Body of pancreas (tissue), 4 donors: ENCODE measurements at regions not wholly inside any gene's neighbourhood (a gene's known extent, or its start where the extent isn't known, plus 50 kb on each side); places are given as distances from the start of the nearest gene placed in this dataset.
A peak's percentile ranks its signal among the peaks of the same experiment; 100 is the strongest.

Source experiments
- ATAC-seq: fragments of 150-250 bp; one replicate; pipeline ENCODE4 v1.9.1; 2016
- DNase-seq, 4 donors: peaks; one replicate each; pipeline ENCODE4 v3.0.0-alpha.2; 2019
- H3K27ac ChIP-seq, 4 donors: fragments of 200-600 bp; sonication (generic); 1 replicate in 3 of 4; 2 replicates in 1 of 4; pipeline versions ENCODE4 v1.5.1 to v1.6.1; 2016 to 2019; ENCODE audit warnings: mild to moderate bottlenecking in 1 of 4, mixed read lengths in 1 of 4, moderate library complexity in 1 of 4
- H3K27me3 ChIP-seq, 2 donors: fragments of 200-600 bp; sonication (generic); one replicate each; pipeline ENCODE4 v1.6.0; 2016; ENCODE audit warnings: mild to moderate bottlenecking in 1 of 2
- H3K36me3 ChIP-seq, 2 donors: fragments of 200-600 bp; sonication (generic); replicated peaks in 1 of 2; 2 replicates each; pipeline ENCODE4 v1.5.1; 2016; ENCODE audit warnings: low read depth in 2 of 2; ENCODE audit not compliant: insufficient read depth in 1 of 2
- H3K4me1 ChIP-seq: fragments of 200-600 bp; sonication (generic); one replicate; pipeline ENCODE4 v1.6.0; 2016
- H3K4me3 ChIP-seq, 2 donors: fragments of 200-600 bp; sonication (generic); 1 replicate in 1 of 2; 2 replicates in 1 of 2; pipeline ENCODE4 v1.5.1; 2016 to 2019
- H3K9me3 ChIP-seq, 3 donors: fragments of 200-600 bp; sonication (generic); 1 replicate in 2 of 3; 2 replicates in 1 of 3; pipeline ENCODE4 v1.5.1; 2016
- CTCF ChIP-seq, 7 experiments: fragments of 450-650 bp in 4 of 7; fragments of 200-600 bp in 3 of 7; sonication (generic) in 3 of 7; IDR thresholded peaks; one replicate each; pipeline ENCODE4 v1.5.1; 2016 to 2019; ENCODE audit warnings: antibody characterized with exemption in 7 of 7
- POLR2A ChIP-seq, 3 donors: fragments of 450-650 bp; IDR thresholded peaks; one replicate each; pipeline ENCODE4 v1.6.1; 2016; ENCODE audit warnings: antibody characterized with exemption in 3 of 3, mild to moderate bottlenecking in 2 of 3
- WGBS, 2 donors: methylation state at CpG; one replicate each; pipeline ENCODE4 v1.1.5; 2017; 5-methylcytosine and 5-hydroxymethylcytosine counted together
- intact Hi-C: fragments of 100-400 bp; cut with DNase I; formaldehyde crosslinking; loops from one replicate; pipeline ENCODE4 v1.15.1; 2023

- peak; percentile 62 for ATAC-seq
- no peaks in the 10 kb centered on the region for H3K27me3 ChIP-seq
- H3K36me3 ChIP-seq: no peaks in the 10 kb centered on the region
- TF ChIP-seq CTCF (IDR thresholded peaks at IDR 0.05) (no peak), POLR2A (IDR thresholded peaks at IDR 0.05) (no peak)
- peak; percentile 14 to 53 (median 25) for DNase-seq
- H3K27ac ChIP-seq: no peak overlapping the region
- intact Hi-C loops: no loop called here
- no peaks in the 10 kb centered on the region for H3K9me3 ChIP-seq
- peaks cover 5% of the 10 kb centered on the region for H3K4me1 ChIP-seq
- WGBS, 2 donors: 5 to 6% methylated on average over 19 to 28 of the region's 41 CpGs
- H3K4me3 ChIP-seq: peak overlapping the region; percentile 15 to 48
Measured at GRCh38 chr9:19934301-19934871, 145.5 kb upstream of the SLC24A2 start.

GRCh38 chr9:19931098-19931890, 142.5 kb upstream of the SLC24A2 start:
- H3K9me3 ChIP-seq: no peaks in the 10 kb centered on the region
- no peaks in the 10 kb centered on the region for H3K27me3 ChIP-seq
- no peak overlapping the region for H3K4me3 ChIP-seq
- H3K27ac ChIP-seq: no peak overlapping the region
- intact Hi-C loops: no loop called here
- peaks cover 5% of the 10 kb centered on the region for H3K4me1 ChIP-seq
- H3K36me3 ChIP-seq: no peaks in the 10 kb centered on the region
- DNase-seq: no peak
- no peak for ATAC-seq
- TF ChIP-seq CTCF (IDR thresholded peaks at IDR 0.05): no peak
- no peak for TF ChIP-seq POLR2A (IDR thresholded peaks at IDR 0.05)

GRCh38 chr9:19927560-19927959, 138.7 kb upstream of the SLC24A2 start:
- TF ChIP-seq POLR2A (IDR thresholded peaks at IDR 0.05) (no peak), CTCF (IDR thresholded peaks at IDR 0.05) (no peak)
- Histone ChIP-seq H3K36me3 (no peaks in the 10 kb centered on the region), H3K27ac (no peak overlapping the region), H3K4me3 (no peak overlapping the region), H3K9me3 (no peaks in the 10 kb centered on the region), H3K4me1 (peaks cover 4% of the 10 kb centered on the region), H3K27me3 (no peaks in the 10 kb centered on the region)
- intact Hi-C loops: loop anchor here (10.0 kb wide), 1 partner anchor 1177 kb away; no protein-coding TSS in a partner anchor
- DNase-seq (no peak), ATAC-seq (no peak)
- WGBS, 2 donors: 83 to 90% methylated on average over 6 of the region's 6 CpGs

GRCh38 chr9:19926774-19927173, 137.9 kb upstream of the SLC24A2 start:
- 69 to 77% methylated on average over 7 of the region's 7 CpGs for WGBS, 2 donors
- DNase-seq (no peak), ATAC-seq (no peak)
- H3K27ac ChIP-seq: no peak overlapping the region
- H3K4me1 ChIP-seq: peaks cover 4% of the 10 kb centered on the region
- H3K9me3 ChIP-seq: no peaks in the 10 kb centered on the region
- TF ChIP-seq CTCF (IDR thresholded peaks at IDR 0.05) (no peak), POLR2A (IDR thresholded peaks at IDR 0.05) (no peak)
- intact Hi-C loops: loop anchor here (10.0 kb wide), 1 partner anchor 1178 kb away; no protein-coding TSS in a partner anchor
- H3K36me3 ChIP-seq: no peaks in the 10 kb centered on the region
- H3K4me3 ChIP-seq: no peak overlapping the region
- H3K27me3 ChIP-seq: no peaks in the 10 kb centered on the region
